ENCODE measurements at regions not wholly inside any gene's neighbourhood (a gene's known extent, or its start where the extent isn't known, plus 50 kb on each side); places are given as distances from the start of the nearest gene placed in this dataset.

GRCh38 chr14:50058113-50058512 lies 58.3 kb downstream of the VCPKMT start:
- TF ChIP-seq EZH2 (IDR thresholded peaks at IDR 0.05; ENCODE audit: borderline replicate concordance, insufficient read depth, low read depth, low read length, poor library complexity, severe bottlenecking), result no peak
- TF ChIP-seq CTCF (IDR thresholded peaks at IDR 0.05), result no peak
